Spleen (tissue), 7 donors: ENCODE measurements at regions not wholly inside any gene's neighbourhood (a gene's known extent, or its start where the extent isn't known, plus 50 kb on each side); places are given as distances from the start of the nearest gene placed in this dataset.

Experiments used
- CTCF ChIP-seq, 11 experiments: fragments of 200-600 bp in 7 of 11; fragments of 450-650 bp in 4 of 11; sonication (generic) in 4 of 11; IDR thresholded peaks in 8 of 11; conservative IDR thresholded peaks in 3 of 11; 1 replicate in 7 of 11; 2 replicates in 4 of 11; pipeline versions ENCODE4 v1.4.0 to v1.8.0; 2016 to 2021; ENCODE audit warnings: antibody characterized with exemption in 11 of 11, inconsistent platforms in 4 of 11, mild to moderate bottlenecking in 1 of 11
- POLR2A ChIP-seq, 3 donors: fragments of 450-650 bp; IDR thresholded peaks; one replicate each; pipeline ENCODE4 v1.5.1; 2017; ENCODE audit warnings: antibody characterized with exemption in 3 of 3, mild to moderate bottlenecking in 1 of 3
- donor health status: DM: no; HTN: no; CAD: no; lungs with moderate emphysema.
- donor health status: DM: no; HTN: no; CAD: no.
- donor health status: DM: no; HTN: no; CAD: no.

GRCh38 chr4:8730159-8730558, 137.6 kb downstream of the CPZ start:
- no peak for TF ChIP-seq CTCF (IDR thresholded peaks at IDR 0.05 in 8 of 11, conservative IDR thresholded peaks at IDR 0.05 in 3 of 11)
- TF ChIP-seq POLR2A (IDR thresholded peaks at IDR 0.05) = no peak
